NB4 (cell line): ENCODE measurements at regions not wholly inside any gene's neighbourhood (a gene's known extent, or its start where the extent isn't known, plus 50 kb on each side); places are given as distances from the start of the nearest gene placed in this dataset.

ENCODE experiments used
- CTCF ChIP-seq: IDR thresholded peaks from one replicate; pipeline ENCODE4 v1.5.1; 2012; ENCODE audit warnings: low read depth, low read length
- MYC ChIP-seq: IDR thresholded peaks from 2 replicates; pipeline ENCODE4 v1.6.1; 2011; ENCODE audit warnings: low read depth, low read length
- POLR2A ChIP-seq: IDR thresholded peaks from 2 replicates; pipeline ENCODE4 v1.6.1; 2011; ENCODE audit warnings: mild to moderate bottlenecking; ENCODE audit not compliant: insufficient read length; ENCODE audit errors: extremely low read depth
- TF ChIP-seq, protein P1 (sequence below): IDR thresholded peaks from 2 replicates; pipeline ENCODE4 v1.6.1; 2011; ENCODE audit warnings: low read depth, low read length

DNA sequence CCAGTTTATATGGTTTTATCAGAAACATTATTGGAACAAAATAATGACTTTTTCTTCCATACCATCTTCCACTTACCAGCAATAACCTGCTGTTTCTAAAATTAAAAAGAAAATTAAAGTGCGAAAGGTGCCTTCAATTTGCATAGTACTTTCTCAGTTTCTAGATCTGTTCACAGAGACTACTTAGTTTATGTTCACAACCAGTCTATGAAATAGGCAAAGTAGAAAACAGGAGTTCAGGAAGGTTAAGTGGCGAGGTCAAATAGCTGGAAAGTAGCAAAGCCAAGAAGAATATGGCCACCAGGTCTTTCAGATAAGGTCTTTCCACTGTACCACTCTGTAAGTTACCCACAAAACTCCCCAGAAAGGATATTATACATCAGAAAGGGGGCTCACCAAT lies 63.3 kb downstream of the BMP4 start:
- TF ChIP-seq POLR2A (no peak), CTCF (no peak), MYC (no peak)
- TF ChIP-seq, protein P1, sequence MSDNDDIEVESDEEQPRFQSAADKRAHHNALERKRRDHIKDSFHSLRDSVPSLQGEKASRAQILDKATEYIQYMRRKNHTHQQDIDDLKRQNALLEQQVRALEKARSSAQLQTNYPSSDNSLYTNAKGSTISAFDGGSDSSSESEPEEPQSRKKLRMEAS: no peak
